ENCODE measurements at regions not wholly inside any gene's neighbourhood (a gene's known extent, or its start where the extent isn't known, plus 50 kb on each side); places are given as distances from the start of the nearest gene placed in this dataset.

GRCh38 chr3:5677555-5677954 lies 490.0 kb downstream of the EDEM1 start:
- Histone ChIP-seq H3K9ac (ENCODE audit: low read depth, low read length, poor library complexity) (no peak overlapping the region), H3K4me1 (ENCODE audit: control insufficient read depth in 2 of 2, insufficient read depth in 1 of 2, low read depth in 1 of 2, low read length in 2 of 2) (no peaks in the 10 kb centered on the region), H3K23ac (ENCODE audit: low read depth, low read length, poor library complexity) (no peak overlapping the region), H3K9me3 (replicated peaks in 1 of 2; ENCODE audit: control insufficient read depth in 2 of 2, insufficient read depth in 1 of 2, low read depth in 1 of 2, low read length in 2 of 2) (no peaks in the 10 kb centered on the region), H3K36me3 (replicated peaks in 1 of 2; ENCODE audit: control insufficient read depth in 2 of 2, insufficient read depth in 2 of 2, low read length in 2 of 2) (no peaks in the 10 kb centered on the region), H3K27ac (replicated peaks; ENCODE audit: low read length) (no peak overlapping the region), H4K91ac (ENCODE audit: low read depth, low read length, poor library complexity) (no peak overlapping the region), H2BK120ac (ENCODE audit: low read depth, low read length) (no peak overlapping the region), H2BK5ac (ENCODE audit: low read length) (no peak overlapping the region), H3K4me3 (ENCODE audit: low read length in 2 of 2) (no peak overlapping the region), H4K8ac (ENCODE audit: low read depth, low read length) (no peak overlapping the region), H3K27me3 (ENCODE audit: control insufficient read depth in 3 of 3, insufficient read depth in 3 of 3, low read depth in 1 of 3, low read length in 3 of 3) (no peaks in the 10 kb centered on the region), H3K4ac (ENCODE audit: low read length) (no peak overlapping the region), H3K4me2 (ENCODE audit: insufficient read depth, low read length, poor library complexity, severe bottlenecking) (no peak overlapping the region), H2BK12ac (ENCODE audit: low read length) (no peak overlapping the region), H2BK15ac (ENCODE audit: low read length) (no peak overlapping the region), H3K79me1 (ENCODE audit: low read depth, low read length) (no peaks in the 10 kb centered on the region), H3K18ac (ENCODE audit: low read length) (no peak overlapping the region), H2AFZ (ENCODE audit: low read length) (no peak overlapping the region), H3K14ac (ENCODE audit: low read length) (no peak overlapping the region), H2AK5ac (ENCODE audit: low read depth, low read length) (no peak overlapping the region)
- WGBS, 2 donors (ENCODE audit: extremely low coverage in 2 of 2, insufficient read length in 2 of 2, insufficient replicate concordance in 1 of 2): no CpG with 5 or more reads among the region's 6 CpGs
- DNase-seq (ENCODE audit: low spot score): no peak

GRCh38 chr3:5678248-5678647 lies 490.7 kb downstream of the EDEM1 start:
- no peak overlapping the region for H3K23ac ChIP-seq (ENCODE audit: low read depth, low read length, poor library complexity)
- H3K4me1 ChIP-seq (ENCODE audit: control insufficient read depth in 2 of 2, insufficient read depth in 1 of 2, low read depth in 1 of 2, low read length in 2 of 2): no peaks in the 10 kb centered on the region
- no peak overlapping the region for H2BK5ac ChIP-seq (ENCODE audit: low read length)
- no CpG with 5 or more reads among the region's 2 CpGs for WGBS, 2 donors (ENCODE audit: extremely low coverage in 2 of 2, insufficient read length in 2 of 2, insufficient replicate concordance in 1 of 2)
- H4K8ac ChIP-seq (ENCODE audit: low read depth, low read length): no peak overlapping the region
- H2BK15ac ChIP-seq (ENCODE audit: low read length): no peak overlapping the region
- no peak overlapping the region for H3K14ac ChIP-seq (ENCODE audit: low read length)
- H3K18ac ChIP-seq (ENCODE audit: low read length): no peak overlapping the region
- no peak overlapping the region for H2BK120ac ChIP-seq (ENCODE audit: low read depth, low read length)
- H3K36me3 ChIP-seq (replicated peaks in 1 of 2; ENCODE audit: control insufficient read depth in 2 of 2, insufficient read depth in 2 of 2, low read length in 2 of 2): no peaks in the 10 kb centered on the region
- no peak overlapping the region for H3K4ac ChIP-seq (ENCODE audit: low read length)
- no peak for DNase-seq (ENCODE audit: low spot score)
- no peaks in the 10 kb centered on the region for H3K27me3 ChIP-seq (ENCODE audit: control insufficient read depth in 3 of 3, insufficient read depth in 3 of 3, low read depth in 1 of 3, low read length in 3 of 3)
- no peak overlapping the region for H2AK5ac ChIP-seq (ENCODE audit: low read depth, low read length)
- H2AFZ ChIP-seq (ENCODE audit: low read length): no peak overlapping the region
- no peak overlapping the region for H4K91ac ChIP-seq (ENCODE audit: low read depth, low read length, poor library complexity)
- H3K9me3 ChIP-seq (replicated peaks in 1 of 2; ENCODE audit: control insufficient read depth in 2 of 2, insufficient read depth in 1 of 2, low read depth in 1 of 2, low read length in 2 of 2): no peaks in the 10 kb centered on the region
- no peaks in the 10 kb centered on the region for H3K79me1 ChIP-seq (ENCODE audit: low read depth, low read length)
- no peak overlapping the region for H3K9ac ChIP-seq (ENCODE audit: low read depth, low read length, poor library complexity)
- no peak overlapping the region for H3K27ac ChIP-seq (replicated peaks; ENCODE audit: low read length)
- H2BK12ac ChIP-seq (ENCODE audit: low read length): no peak overlapping the region
- H3K4me3 ChIP-seq (ENCODE audit: low read length in 2 of 2): no peak overlapping the region
- no peak overlapping the region for H3K4me2 ChIP-seq (ENCODE audit: insufficient read depth, low read length, poor library complexity, severe bottlenecking)

- Histone ChIP-seq H3K4me1 (ENCODE audit: control insufficient read depth in 2 of 2, insufficient read depth in 1 of 2, low read depth in 1 of 2, low read length in 2 of 2) (no peaks in the 10 kb centered on the region), H3K23ac (ENCODE audit: low read depth, low read length, poor library complexity) (no peak overlapping the region), H3K27ac (replicated peaks; ENCODE audit: low read length) (no peak overlapping the region), H4K91ac (ENCODE audit: low read depth, low read length, poor library complexity) (no peak overlapping the region), H3K18ac (ENCODE audit: low read length) (no peak overlapping the region), H2AK5ac (ENCODE audit: low read depth, low read length) (no peak overlapping the region), H3K9me3 (replicated peaks in 1 of 2; ENCODE audit: control insufficient read depth in 2 of 2, insufficient read depth in 1 of 2, low read depth in 1 of 2, low read length in 2 of 2) (no peaks in the 10 kb centered on the region), H3K79me1 (ENCODE audit: low read depth, low read length) (no peaks in the 10 kb centered on the region), H3K4me3 (ENCODE audit: low read length in 2 of 2) (no peak overlapping the region), H2BK120ac (ENCODE audit: low read depth, low read length) (no peak overlapping the region), H3K4ac (ENCODE audit: low read length) (no peak overlapping the region), H3K4me2 (ENCODE audit: insufficient read depth, low read length, poor library complexity, severe bottlenecking) (no peak overlapping the region), H2BK5ac (ENCODE audit: low read length) (no peak overlapping the region), H3K14ac (ENCODE audit: low read length) (no peak overlapping the region), H3K36me3 (replicated peaks in 1 of 2; ENCODE audit: control insufficient read depth in 2 of 2, insufficient read depth in 2 of 2, low read length in 2 of 2) (no peaks in the 10 kb centered on the region), H2AFZ (ENCODE audit: low read length) (no peak overlapping the region), H3K27me3 (ENCODE audit: control insufficient read depth in 3 of 3, insufficient read depth in 3 of 3, low read depth in 1 of 3, low read length in 3 of 3) (no peaks in the 10 kb centered on the region), H2BK12ac (ENCODE audit: low read length) (no peak overlapping the region), H4K8ac (ENCODE audit: low read depth, low read length) (no peak overlapping the region), H3K9ac (ENCODE audit: low read depth, low read length, poor library complexity) (no peak overlapping the region), H2BK15ac (ENCODE audit: low read length) (no peak overlapping the region)
- no peak for DNase-seq (ENCODE audit: low spot score)
- WGBS, 2 donors (ENCODE audit: extremely low coverage in 2 of 2, insufficient read length in 2 of 2, insufficient replicate concordance in 1 of 2): no CpG with 5 or more reads among the region's 5 CpGs
These were observed 491.3 kb downstream of the EDEM1 start for GRCh38 chr3:5678844-5679243.

GRCh38 chr3:5687230-5687629 lies 499.7 kb downstream of the EDEM1 start:
- no CpG with 5 or more reads among the region's 3 CpGs for WGBS, 2 donors (ENCODE audit: extremely low coverage in 2 of 2, insufficient read length in 2 of 2, insufficient replicate concordance in 1 of 2)
- DNase-seq (ENCODE audit: low spot score): no peak
- Histone ChIP-seq H4K91ac (ENCODE audit: low read depth, low read length, poor library complexity) (no peak overlapping the region), H3K4me1 (ENCODE audit: control insufficient read depth in 2 of 2, insufficient read depth in 1 of 2, low read depth in 1 of 2, low read length in 2 of 2) (no peaks in the 10 kb centered on the region), H2BK120ac (ENCODE audit: low read depth, low read length) (no peak overlapping the region), H3K4me2 (ENCODE audit: insufficient read depth, low read length, poor library complexity, severe bottlenecking) (no peak overlapping the region), H2BK5ac (ENCODE audit: low read length) (no peak overlapping the region), H2AK5ac (ENCODE audit: low read depth, low read length) (no peak overlapping the region), H3K9ac (ENCODE audit: low read depth, low read length, poor library complexity) (no peak overlapping the region), H3K9me3 (replicated peaks in 1 of 2; ENCODE audit: control insufficient read depth in 2 of 2, insufficient read depth in 1 of 2, low read depth in 1 of 2, low read length in 2 of 2) (peaks cover 0 to 3% of the 10 kb centered on the region in 2 donors), H3K4me3 (ENCODE audit: low read length in 2 of 2) (no peak overlapping the region), H2BK15ac (ENCODE audit: low read length) (no peak overlapping the region), H3K14ac (ENCODE audit: low read length) (peak overlapping the region; percentile 17), H3K18ac (ENCODE audit: low read length) (no peak overlapping the region), H2AFZ (ENCODE audit: low read length) (no peak overlapping the region), H4K8ac (ENCODE audit: low read depth, low read length) (no peak overlapping the region), H2BK12ac (ENCODE audit: low read length) (no peak overlapping the region), H3K36me3 (replicated peaks in 1 of 2; ENCODE audit: control insufficient read depth in 2 of 2, insufficient read depth in 2 of 2, low read length in 2 of 2) (no peaks in the 10 kb centered on the region), H3K23ac (ENCODE audit: low read depth, low read length, poor library complexity) (no peak overlapping the region), H3K27me3 (ENCODE audit: control insufficient read depth in 3 of 3, insufficient read depth in 3 of 3, low read depth in 1 of 3, low read length in 3 of 3) (no peaks in the 10 kb centered on the region), H3K4ac (ENCODE audit: low read length) (no peak overlapping the region), H3K79me1 (ENCODE audit: low read depth, low read length) (no peaks in the 10 kb centered on the region), H3K27ac (replicated peaks; ENCODE audit: low read length) (no peak overlapping the region)
